Raji (cell line): ENCODE measurements at regions not wholly inside any gene's neighbourhood (a gene's known extent, or its start where the extent isn't known, plus 50 kb on each side); places are given as distances from the start of the nearest gene placed in this dataset.

ENCODE experiments used
- POLR2A ChIP-seq: IDR thresholded peaks from 2 replicates; pipeline ENCODE4 v1.6.1; 2011; ENCODE audit warnings: low read depth, low read length, control low read depth; ENCODE audit not compliant: insufficient read depth

DNA sequence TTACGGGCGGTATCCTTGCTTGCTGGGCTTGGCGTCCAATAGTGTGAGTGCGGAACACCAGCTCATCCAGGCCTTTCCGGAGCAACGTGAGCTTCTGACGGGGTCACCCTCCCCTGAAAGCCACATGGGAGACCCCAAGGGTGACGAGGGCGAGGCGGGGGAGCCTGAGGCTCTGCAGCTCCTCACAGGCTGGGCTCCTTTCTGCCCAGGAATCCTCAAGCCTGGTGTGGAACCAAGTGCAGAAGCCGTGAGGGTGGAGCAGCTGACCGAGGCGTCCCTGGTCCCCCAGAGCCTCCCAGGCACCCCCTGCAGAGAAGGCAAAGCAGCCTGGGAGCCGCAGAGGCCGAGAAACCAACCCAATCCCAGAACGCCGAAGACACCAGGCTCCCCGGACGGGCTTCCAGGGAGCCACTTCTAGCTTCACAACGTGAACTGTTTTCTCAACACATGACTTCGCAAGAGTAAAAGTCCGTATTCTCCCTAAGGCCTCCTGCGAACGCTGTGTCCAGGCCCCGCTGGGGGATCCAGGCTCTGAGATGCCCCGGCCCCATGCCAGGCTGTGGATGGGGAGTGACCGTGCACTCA lies 530.3 kb downstream of the BRD1 start:
- no peak for TF ChIP-seq POLR2A

DNA sequence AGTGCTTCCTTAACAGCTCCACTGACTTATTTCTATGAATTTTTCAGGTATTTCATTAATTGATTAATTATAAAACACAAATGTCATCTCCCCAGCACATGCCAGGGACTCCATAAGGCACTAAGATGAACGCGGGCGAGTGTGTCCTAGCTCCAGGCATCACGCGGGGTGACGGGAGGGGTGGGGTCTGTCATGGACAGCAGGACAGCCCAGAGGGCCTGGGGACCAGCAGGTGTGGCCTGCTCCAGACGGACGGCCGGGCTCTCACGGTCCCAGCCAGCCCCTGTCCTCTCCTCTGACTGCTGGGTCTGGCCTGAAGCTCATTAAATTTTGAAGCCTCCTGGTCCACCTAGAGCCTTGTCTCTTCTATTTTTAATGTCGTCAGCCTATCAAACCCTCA lies 531.1 kb downstream of the BRD1 start:
- TF ChIP-seq POLR2A: no peak

DNA sequence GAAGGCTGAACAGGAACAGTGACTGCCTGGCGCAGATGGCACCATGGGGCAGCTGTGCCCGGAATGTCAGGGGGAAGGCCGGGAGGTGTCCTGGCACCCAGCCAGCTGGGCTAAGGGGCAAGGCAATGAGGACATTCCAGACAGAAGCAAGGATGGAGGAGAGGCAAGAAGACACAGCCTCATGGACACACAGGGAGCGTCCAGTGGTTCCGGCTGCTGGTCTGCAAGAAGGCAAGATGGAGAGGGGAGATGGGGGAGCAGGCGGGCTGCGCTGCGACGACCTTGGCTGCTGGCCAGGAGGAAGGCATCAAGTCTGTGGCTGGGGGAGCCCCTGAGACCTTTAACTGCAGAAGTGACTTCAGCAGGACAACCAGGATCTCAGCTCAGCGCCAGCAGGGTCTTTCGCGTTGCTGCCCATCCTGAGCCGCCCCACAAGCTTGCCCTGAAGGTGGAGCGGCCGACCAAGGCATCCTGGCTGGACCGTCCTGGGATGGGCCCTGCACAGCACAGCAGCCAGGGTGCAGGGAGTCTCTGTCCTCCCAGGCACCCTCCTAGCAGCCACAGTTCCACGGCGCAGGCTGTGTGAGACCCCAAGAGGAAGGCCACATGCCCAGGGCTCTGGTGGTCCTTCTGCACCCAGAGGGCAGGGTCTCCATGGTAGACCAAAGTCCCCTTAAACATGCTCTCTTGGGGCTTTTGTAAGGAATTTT lies 531.7 kb downstream of the BRD1 start:
- TF ChIP-seq POLR2A: no peak

DNA sequence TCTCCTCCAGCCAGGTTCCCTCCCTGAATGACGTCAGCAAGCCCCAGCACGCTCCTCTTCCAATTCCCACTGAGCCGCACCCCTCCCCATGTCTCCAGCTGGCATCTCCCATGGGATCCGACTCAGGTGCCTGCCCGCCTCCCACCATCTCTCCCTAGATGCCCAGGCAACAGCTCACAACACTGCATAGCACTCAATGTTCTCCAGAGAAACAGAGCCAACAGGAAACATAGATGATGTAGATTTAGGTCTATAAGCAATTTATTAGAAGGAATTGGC lies 532.3 kb downstream of the BRD1 start:
- no peak for TF ChIP-seq POLR2A

DNA sequence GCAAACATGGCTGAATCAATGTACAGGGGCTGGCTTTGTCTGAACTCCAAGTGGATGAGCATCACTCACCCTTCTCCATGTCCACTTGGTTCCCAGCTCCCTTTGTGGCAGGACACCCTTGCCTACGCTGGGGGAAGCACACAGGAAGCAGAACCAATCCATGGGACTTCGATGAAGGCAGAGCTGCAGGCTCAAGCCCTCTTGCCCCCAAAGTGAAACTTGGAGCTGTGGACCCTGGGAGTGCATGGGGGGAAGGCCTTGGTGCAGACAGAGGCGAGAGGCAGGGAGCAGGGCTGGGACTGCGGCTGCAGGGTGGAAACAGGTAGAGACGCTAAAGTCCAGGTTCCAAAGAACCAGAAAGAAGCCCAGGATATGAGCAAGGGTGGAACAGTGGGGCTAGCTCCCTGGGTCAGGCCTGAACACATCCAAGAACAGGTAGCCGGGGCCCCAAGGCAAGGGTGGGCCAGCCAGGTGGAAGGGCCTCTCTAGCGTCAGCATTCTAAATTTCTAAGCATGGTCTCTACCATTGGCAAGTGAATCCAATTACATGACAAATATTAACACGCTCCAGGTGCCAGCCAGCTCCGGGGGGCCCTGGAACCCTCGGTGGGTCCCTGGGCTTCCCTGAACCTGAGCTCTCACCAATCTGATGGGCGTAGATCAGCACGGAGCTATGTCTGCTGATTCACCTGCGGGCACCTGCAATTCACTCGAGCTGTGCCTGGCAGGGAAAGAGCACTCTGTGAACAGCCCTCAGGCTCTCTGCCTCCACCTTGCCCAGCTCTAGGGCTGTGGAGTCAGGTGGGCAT lies 532.8 kb downstream of the BRD1 start:
- TF ChIP-seq POLR2A: no peak

DNA sequence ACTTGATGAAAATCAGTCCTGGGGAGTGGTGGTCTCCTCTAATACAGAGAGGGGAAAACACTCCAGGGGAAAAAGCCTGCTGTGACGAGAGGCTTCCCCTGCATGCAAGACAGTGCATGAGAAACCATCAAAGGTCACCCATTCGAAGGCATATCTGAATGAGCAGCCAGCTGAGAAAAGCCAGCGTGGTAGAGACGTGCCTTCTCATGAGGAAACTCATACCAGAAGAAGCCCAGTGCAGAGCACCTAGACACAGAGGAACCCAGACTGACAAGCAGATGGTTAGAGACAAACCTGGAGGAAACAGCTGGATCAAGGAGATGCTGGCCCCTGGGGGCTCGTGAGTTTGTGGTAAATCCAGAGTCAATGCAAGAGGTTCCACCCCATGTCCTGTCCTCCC lies 534.8 kb downstream of the BRD1 start:
- no peak for TF ChIP-seq POLR2A

DNA sequence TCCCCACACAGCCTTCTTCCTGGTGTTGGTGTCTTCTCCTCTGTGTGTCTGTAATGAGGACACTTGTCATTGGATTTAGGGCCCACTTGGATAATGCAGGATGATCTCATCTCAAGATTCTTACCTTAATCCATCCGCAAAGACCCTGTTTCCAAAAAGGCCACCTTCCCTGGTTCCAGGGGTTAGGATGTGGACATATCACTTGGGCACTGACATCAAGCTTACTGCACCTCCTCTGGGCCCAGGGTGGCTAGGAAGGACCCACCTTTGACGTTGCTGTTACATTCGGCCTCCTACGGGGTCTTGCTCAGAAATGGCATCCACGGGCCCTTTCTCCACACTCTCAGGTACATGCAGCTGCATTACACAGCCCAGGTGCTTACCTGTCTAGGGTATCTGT lies 535.9 kb downstream of the BRD1 start:
- no peak for TF ChIP-seq POLR2A

DNA sequence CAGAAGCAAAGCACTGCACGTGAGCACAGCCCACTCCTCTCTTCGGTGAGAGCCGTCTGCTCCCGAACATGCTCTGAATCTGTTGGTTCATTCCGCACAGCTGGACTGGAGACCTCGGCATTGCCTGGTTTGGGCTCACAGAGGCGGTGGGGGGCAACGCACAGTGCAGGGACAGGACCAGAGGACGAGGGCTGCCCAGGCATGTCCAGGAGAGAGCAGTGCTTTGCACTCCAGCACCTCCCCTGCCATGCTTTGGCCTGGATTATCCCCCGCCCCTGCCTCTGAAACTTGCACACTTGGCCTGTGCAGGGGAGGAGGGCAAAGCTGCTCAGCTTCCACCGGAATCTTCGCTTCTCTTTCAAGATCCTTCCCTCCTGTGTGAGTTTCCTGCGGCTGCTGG lies 536.5 kb downstream of the BRD1 start:
- TF ChIP-seq POLR2A: no peak

DNA sequence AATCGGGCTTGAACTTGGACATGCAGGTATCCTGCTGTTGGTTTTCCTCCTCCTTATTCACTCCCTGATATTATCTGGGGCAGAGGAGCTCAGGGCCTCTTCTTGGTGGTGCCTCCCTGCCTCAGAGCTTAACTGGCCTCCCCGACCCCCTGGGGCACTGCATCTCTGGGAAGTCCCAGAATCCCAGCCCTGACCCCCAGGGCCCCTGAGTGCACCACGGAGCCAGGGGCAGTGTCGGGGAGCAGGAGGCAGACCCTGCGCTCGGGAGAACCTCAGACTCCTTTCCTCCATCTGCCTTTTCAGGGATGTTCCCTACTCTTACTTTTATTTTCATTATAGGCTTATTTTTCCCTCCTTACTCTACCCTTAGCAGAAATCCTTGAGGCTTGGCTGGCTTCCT lies 537.0 kb downstream of the BRD1 start:
- TF ChIP-seq POLR2A: no peak

DNA sequence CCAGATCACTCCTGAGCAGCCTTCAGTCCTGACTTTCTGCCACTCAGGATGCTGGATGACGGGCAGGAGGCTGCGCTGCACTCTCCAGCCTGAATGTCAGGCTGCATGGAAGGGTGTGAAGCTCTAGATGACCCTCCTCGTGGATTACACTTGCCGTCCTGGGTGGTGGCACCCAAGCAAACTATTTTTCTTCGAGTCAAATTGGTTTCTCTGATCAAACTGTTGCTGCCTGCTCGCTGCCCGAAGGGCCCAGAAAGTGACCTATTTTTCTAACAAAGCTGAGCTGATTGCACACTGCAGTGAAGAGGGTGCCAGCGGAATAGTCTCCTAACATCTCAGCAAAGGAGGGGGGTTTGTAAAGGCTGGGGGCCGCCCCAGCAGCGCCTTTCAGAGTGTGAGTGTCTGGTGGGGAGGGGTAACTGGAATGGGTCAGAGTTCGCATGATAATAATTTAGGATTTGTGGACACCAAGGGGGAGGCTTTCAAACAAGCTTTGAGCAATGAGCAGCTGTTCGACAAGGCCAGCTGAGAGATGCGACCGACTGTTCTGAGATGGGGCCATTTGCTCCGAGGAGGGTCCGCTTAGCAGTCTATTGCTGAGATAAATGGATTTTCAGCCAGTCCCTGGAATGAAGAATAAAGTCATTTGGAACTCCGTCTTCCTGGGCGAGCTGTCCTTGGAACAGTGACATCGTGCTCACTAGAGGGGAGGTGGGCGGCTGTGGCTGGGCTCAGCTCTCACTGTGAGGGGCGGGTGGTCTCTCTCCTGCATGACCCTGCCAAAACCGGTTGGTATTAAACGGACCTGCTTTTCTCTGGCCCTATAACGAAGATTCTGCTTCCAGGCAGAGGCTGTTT lies 537.6 kb downstream of the BRD1 start:
- TF ChIP-seq POLR2A: no peak

DNA sequence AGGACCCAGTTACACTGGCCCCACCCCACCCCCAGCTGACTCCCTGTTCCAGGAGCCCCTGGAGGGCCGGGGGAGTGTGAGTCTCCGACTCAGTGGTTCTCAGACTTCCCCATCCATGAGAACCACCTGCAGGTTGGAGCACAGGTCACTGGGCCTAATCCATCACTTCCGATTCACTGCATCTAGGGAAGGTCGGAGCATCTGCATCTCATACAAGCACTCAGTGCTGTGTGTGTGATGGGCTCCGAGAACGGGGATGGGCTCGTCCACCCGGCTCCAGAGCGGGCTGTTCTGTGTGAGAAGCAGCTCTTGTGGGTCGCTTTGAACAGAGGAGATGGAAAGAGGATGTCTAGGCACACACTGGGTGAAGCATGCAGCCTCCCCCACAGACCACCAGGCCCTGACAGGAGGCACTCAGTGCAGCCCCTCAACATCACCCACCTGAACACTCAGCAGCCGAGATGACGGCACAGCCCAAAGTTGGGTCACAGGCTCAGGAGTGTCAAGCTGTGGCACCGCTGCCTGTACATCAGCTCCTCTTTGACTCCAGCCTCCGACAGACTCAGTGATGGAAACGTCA lies 541.4 kb downstream of the BRD1 start:
- TF ChIP-seq POLR2A: no peak

DNA sequence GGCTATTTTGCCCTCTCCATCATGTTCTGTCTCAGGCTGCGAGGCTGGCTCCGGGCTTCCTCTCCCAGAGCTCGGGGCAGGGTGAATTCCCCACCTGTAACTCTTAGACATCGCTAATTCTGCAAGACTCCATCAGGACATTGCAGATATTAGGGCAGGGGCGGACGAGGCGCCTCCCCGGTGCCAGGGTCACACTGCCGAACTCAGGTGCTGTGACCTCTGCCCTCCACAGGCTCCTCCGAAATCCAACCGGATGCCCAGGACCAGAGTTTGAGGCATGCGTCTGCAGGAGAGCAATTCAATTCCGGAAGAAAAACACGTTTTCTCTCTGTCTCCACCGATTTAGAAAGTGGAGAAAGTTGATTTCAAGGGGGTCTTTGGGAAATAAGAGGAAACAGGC lies 542.7 kb downstream of the BRD1 start:
- TF ChIP-seq POLR2A: no peak

DNA sequence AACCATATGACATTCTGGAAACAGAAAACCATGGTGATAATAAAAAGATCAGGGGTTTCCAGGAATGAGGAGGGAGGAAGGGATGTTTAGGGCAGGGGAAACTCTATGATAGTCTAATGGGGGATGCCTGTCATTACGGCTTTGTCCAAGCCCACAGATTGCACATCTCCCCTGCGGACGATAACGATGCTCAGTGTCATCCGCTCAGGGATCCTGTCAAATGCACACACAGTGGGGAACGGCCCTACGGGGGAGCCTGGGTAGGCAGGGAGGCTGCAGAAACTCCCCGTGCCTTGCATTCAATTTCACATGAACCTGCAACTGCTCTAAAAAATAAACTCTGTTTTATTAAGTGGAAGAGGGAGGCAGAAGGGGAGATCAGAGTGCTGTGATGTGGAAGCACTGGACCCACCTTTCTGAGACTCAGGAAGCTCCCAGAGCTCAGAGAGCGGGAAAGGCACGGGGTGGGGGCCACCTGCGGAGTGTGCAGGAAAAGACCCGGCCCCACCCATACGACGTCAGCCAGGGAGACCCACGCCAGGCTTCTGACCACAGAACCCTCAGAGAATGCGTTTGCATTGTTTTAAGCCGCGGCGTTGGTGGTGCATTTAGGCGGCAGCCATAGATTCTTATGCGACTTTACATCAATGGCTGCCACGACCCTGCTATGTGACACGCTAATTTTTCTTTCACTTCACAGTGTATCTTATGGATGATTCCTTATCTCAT lies 543.5 kb downstream of the BRD1 start:
- no peak for TF ChIP-seq POLR2A

DNA sequence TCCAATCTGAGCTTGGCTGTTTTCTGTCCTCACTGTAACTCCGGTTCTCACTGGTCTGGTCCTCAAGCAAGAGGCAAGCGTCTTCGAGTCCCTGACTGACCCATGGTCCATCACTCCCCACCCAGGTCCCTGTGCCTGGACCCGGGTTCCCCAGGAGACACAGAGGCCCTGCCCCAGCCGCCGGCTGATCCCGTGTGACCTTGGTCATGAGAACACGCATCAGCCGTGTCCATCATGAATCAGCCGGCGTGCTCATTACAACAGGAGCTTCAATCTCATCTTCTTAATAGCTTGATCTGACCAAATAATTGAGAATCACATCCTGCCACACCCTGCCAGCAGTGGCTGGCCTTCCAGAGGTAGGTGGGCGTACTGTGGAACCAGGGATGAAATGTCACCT lies 545.1 kb downstream of the BRD1 start:
- TF ChIP-seq POLR2A: no peak

DNA sequence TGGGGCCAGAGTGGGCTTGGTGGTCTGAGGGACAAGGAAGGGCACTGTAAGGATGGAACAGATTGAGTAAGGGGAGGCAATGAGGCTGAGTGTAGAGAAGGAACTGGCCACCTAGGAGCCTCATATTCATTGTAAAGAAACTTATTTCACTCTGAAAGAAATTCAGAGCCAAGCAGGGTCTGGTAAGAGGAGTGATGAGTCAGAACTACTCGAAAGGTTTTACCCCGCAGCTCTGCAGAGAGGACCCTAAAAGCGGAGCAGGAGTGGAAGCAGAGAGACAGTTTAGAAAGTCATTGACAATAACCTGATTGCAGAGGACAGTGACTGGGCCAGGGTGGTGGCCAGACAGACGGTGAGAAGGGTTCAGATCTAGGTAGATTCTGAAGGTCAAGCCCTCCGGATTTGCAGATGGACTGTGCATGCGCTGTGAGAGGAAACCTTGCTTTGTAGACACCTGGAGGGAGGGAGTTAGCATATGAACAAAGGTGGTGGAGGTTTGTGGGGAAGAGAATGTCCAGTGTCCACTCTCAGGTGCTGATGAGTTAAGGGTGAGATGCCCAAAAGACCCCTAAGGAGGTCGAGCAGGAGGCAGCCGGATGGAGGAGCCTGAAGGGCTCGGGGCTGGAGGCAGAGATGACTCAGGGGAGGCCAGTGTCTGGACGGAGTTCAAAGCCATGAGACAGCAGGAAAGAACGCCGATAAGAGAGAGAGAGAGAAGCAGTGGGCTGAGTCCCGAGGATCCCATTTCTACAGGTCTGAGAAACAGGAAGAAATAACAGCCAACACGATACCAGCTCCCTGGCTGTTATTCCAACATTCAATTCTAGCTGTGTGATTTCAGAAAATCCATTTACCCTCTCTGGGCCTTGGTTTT lies 546.0 kb downstream of the BRD1 start:
- no peak for TF ChIP-seq POLR2A
